ENCODE measurements at regions not wholly inside any gene's neighbourhood (a gene's known extent, or its start where the extent isn't known, plus 50 kb on each side); places are given as distances from the start of the nearest gene placed in this dataset.
A peak's percentile ranks its signal among the peaks of the same experiment; 100 is the strongest.

DNA sequence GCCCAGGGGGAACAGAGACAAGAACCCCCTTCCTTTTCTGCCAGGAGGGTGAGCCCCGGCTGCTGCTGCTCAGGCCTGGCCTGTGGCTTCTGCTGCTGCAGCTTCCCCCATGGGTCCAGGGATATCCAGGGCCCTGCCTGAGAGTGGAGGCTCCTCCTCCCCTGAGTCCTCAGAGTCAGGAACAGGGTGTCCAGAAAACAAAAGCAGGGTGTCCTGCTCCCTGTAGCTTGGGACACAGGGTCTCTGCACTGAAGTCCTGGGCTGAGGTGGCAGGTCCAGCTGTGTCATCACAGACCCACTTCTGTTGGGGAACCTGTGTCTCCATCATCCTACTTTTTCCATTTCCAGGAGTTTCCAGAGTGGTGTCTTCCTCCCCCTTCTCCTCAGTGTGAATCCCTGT is 76.1 kb downstream of the ZNF280B start (continued):
- TF ChIP-seq NR2C2 (CRISPR knock-in tag; IDR thresholded peaks at IDR 0.05) (no peak), NR2C2 (tag; IDR thresholded peaks at IDR 0.05) (no peak), NR4A1 (CRISPR knock-in tag; IDR thresholded peaks at IDR 0.05) (peak; percentile 56; the same call in 1 of the 2 replicates), NR4A1 (tag; IDR thresholded peaks at IDR 0.05) (no peak), MEF2D (tag; conservative IDR thresholded peaks at IDR 0.05; ENCODE audit: low read depth) (no peak), CXXC5 (CRISPR knock-in tag; IDR thresholded peaks at IDR 0.05) (0 out of 2 replicates have a peak, but pooled peaks have one; percentile 16), PHF8 (IDR thresholded peaks at IDR 0.05; ENCODE audit: borderline replicate concordance, low read length) (peak; percentile 19; the same call in 1 of the 2 replicates), STAG1 (CRISPR knock-in tag; IDR thresholded peaks at IDR 0.05; ENCODE audit: borderline replicate concordance) (0 out of 2 replicates have a peak, but pooled peaks have one; percentile 27)
- TF ChIP-seq, protein P1, sequence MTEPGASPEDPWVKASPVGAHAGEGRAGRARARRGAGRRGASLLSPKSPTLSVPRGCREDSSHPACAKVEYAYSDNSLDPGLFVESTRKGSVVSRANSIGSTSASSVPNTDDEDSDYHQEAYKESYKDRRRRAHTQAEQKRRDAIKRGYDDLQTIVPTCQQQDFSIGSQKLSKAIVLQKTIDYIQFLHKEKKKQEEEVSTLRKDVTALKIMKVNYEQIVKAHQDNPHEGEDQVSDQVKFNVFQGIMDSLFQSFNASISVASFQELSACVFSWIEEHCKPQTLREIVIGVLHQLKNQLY (CRISPR knock-in tag; conservative IDR thresholded peaks at IDR 0.05): no peak

- in situ Hi-C loops (cut with MboI): no loop called here
- FAIRE-seq: no peak
- H3K9me1 ChIP-seq (ENCODE audit: control insufficient read depth, insufficient read depth, low read length): peaks cover 2% of the 10 kb centered on the region
- H3K27ac ChIP-seq (ENCODE audit: extremely low read depth, low read depth, low read length): no peak overlapping the region
- H3K9me3 ChIP-seq (replicated peaks; ENCODE audit: control insufficient read depth, insufficient read depth, low read depth, low read length): no peaks in the 10 kb centered on the region
- ChIA-PET POLR2A (interaction anchor here (0.5 to 2.0 kb wide), 9 partner anchors 15 to 780 kb away, joined by 3 to 9 read pairs (median 3); no protein-coding TSS in a partner anchor), CTCF (ENCODE audit: low intra/inter-chr PET ratio) (interaction anchor here (0.6 to 3.7 kb wide), 8 partner anchors 119 to 522 kb away, joined by 3 to 21 read pairs (median 4); no protein-coding TSS in a partner anchor)
- no peak overlapping the region for H3K4me2 ChIP-seq (ENCODE audit: insufficient read depth, low read length)
- BruUV-seq (replicated peaks): no TSS peak
- no peak overlapping the region for H2AFZ ChIP-seq (ENCODE audit: low read depth, low read length)
- no peaks in the 10 kb centered on the region for H3K79me2 ChIP-seq (ENCODE audit: control insufficient read depth, insufficient read depth, low read length)
- H3K4me1 ChIP-seq (replicated peaks in 1 of 2; ENCODE audit: control insufficient read depth in 2 of 2, insufficient read depth in 2 of 2, low read length in 2 of 2): no peaks in the 10 kb centered on the region
- intact Hi-C loops (cut with micrococcal nuclease): loop anchor here (5.0 kb wide), 1 partner anchor 524 kb away; no protein-coding TSS in a partner anchor
- WGBS (ENCODE audit: insufficient coverage, low coverage, missing lambda C conversion rate): under 1% methylated on average over 3 of the region's 3 CpGs
- ATAC-seq: no peak
- H3K4me3 ChIP-seq: no peak overlapping the region
- no peak overlapping the region for H3K9ac ChIP-seq (ENCODE audit: insufficient read depth in 1 of 2, low read depth in 2 of 2, low read length in 2 of 2)
- H4K20me1 ChIP-seq (replicated peaks; ENCODE audit: control insufficient read depth, insufficient read depth, low read length): peaks cover 17% of the 10 kb centered on the region
- no peaks in the 10 kb centered on the region for H3K36me3 ChIP-seq (ENCODE audit: control insufficient read depth, insufficient read depth, low read length)
- H3K27me3 ChIP-seq (ENCODE audit: control insufficient read depth in 2 of 2, insufficient read depth in 2 of 2, low read length in 2 of 2): peaks cover 18 to 32% of the 10 kb centered on the region in 2 experiments; a peak in 4 of 5 replicates
- DNase-seq (ENCODE audit: extremely low read depth in 1 of 4, low spot score in 3 of 4): no peak
- TF ChIP-seq MTF1 (CRISPR knock-in tag; IDR thresholded peaks at IDR 0.05; ENCODE audit: borderline replicate concordance) (no peak), NR0B1 (IDR thresholded peaks at IDR 0.05; ENCODE audit: partially characterized antibody) (no peak), MCM7 (IDR thresholded peaks at IDR 0.05) (0 out of 4 replicates have a peak, but pooled peaks of 1 of the 2 experiments have one; percentile 91), ZNF780A (CRISPR knock-in tag; IDR thresholded peaks at IDR 0.05) (no peak), DPF2 (IDR thresholded peaks at IDR 0.05) (no peak), ZKSCAN1 (IDR thresholded peaks at IDR 0.05; ENCODE audit: low read depth, low read length) (no peak)
- TF ChIP-seq, protein P2, sequence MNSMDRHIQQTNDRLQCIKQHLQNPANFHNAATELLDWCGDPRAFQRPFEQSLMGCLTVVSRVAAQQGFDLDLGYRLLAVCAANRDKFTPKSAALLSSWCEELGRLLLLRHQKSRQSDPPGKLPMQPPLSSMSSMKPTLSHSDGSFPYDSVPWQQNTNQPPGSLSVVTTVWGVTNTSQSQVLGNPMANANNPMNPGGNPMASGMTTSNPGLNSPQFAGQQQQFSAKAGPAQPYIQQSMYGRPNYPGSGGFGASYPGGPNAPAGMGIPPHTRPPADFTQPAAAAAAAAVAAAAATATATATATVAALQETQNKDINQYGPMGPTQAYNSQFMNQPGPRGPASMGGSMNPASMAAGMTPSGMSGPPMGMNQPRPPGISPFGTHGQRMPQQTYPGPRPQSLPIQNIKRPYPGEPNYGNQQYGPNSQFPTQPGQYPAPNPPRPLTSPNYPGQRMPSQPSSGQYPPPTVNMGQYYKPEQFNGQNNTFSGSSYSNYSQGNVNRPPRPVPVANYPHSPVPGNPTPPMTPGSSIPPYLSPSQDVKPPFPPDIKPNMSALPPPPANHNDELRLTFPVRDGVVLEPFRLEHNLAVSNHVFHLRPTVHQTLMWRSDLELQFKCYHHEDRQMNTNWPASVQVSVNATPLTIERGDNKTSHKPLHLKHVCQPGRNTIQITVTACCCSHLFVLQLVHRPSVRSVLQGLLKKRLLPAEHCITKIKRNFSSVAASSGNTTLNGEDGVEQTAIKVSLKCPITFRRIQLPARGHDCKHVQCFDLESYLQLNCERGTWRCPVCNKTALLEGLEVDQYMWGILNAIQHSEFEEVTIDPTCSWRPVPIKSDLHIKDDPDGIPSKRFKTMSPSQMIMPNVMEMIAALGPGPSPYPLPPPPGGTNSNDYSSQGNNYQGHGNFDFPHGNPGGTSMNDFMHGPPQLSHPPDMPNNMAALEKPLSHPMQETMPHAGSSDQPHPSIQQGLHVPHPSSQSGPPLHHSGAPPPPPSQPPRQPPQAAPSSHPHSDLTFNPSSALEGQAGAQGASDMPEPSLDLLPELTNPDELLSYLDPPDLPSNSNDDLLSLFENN (IDR thresholded peaks at IDR 0.05; ENCODE audit: low read depth in 2 of 2, low read length in 2 of 2): no peak
Observed at GRCh38 chr22:22432937-22433336, 75.6 kb downstream of the ZNF280B start.
